Esophagus muscularis mucosa (tissue), 3 donors: ENCODE measurements at regions not wholly inside any gene's neighbourhood (a gene's known extent, or its start where the extent isn't known, plus 50 kb on each side); places are given as distances from the start of the nearest gene placed in this dataset.

Source experiments
- CTCF ChIP-seq, 3 experiments: fragments of 200-600 bp in 2 of 3; fragments of 450-650 bp in 1 of 3; sonication (generic) in 2 of 3; IDR thresholded peaks; one replicate each; pipeline ENCODE4 v1.5.1; 2017 to 2019; ENCODE audit warnings: antibody characterized with exemption in 3 of 3, mild to moderate bottlenecking in 2 of 3, moderate library complexity in 1 of 3
- POLR2A ChIP-seq: fragments of 450-650 bp; IDR thresholded peaks from one replicate; pipeline ENCODE4 v1.6.1; 2017; ENCODE audit warnings: antibody characterized with exemption, moderate library complexity, mild to moderate bottlenecking, low read depth
- POLR2AphosphoS5 ChIP-seq, 2 donors: sonication (generic); formaldehyde crosslinking; IDR thresholded peaks; one replicate each; pipeline ENCODE4 v1.6.1; 2017; ENCODE audit warnings: antibody characterized with exemption in 2 of 2

GRCh38 chr7:1361756-1362125 is 97.5 kb downstream of the MICALL2 start:
- TF ChIP-seq CTCF (IDR thresholded peaks at IDR 0.05) (no peak), POLR2A (no peak), POLR2AphosphoS5 (IDR thresholded peaks at IDR 0.05) (no peak)
